Bronchial epithelial cell (primary cell): ENCODE measurements at regions not wholly inside any gene's neighbourhood (a gene's known extent, or its start where the extent isn't known, plus 50 kb on each side); places are given as distances from the start of the nearest gene placed in this dataset.

ENCODE experiments used
- DNase-seq: peaks from one replicate; pipeline ENCODE4 v3.0.0-alpha.2; 2010; ENCODE audit warnings: low read depth
- FAIRE-seq: peaks from 2 replicates; lab custom pipeline; 2011; peaks lifted over from hg19 to GRCh38; lab: Jason Lieb, UNC
- H3K27me3 ChIP-seq: 2 replicates; pipeline ENCODE4 v1.5.1; 2011; ENCODE audit warnings: low read length; ENCODE audit not compliant: control insufficient read depth, insufficient read depth
- H3K36me3 ChIP-seq: 2 replicates; pipeline ENCODE4 v1.5.1; 2011; ENCODE audit warnings: low read length; ENCODE audit not compliant: control insufficient read depth, insufficient read depth
- H3K4me3 ChIP-seq: 2 replicates; pipeline ENCODE4 v1.5.1; 2011; ENCODE audit warnings: mild to moderate bottlenecking, low read depth, low read length, control low read depth
- CTCF ChIP-seq: IDR thresholded peaks from 2 replicates; pipeline ENCODE4 v1.5.1; 2011; ENCODE audit warnings: mild to moderate bottlenecking, moderate library complexity, low read length, control low read depth, inconsistent platforms; ENCODE audit not compliant: insufficient read depth, severe bottlenecking

- no peak overlapping the region for H3K4me3 ChIP-seq
- no peak for FAIRE-seq
Measured at GRCh38 chr14:51512316-51512715, 139.4 kb upstream of the FRMD6 start.

GRCh38 chr14:51513281-51513680, 138.4 kb upstream of the FRMD6 start:
- no peaks in the 10 kb centered on the region for H3K27me3 ChIP-seq
- TF ChIP-seq CTCF = no peak
- H3K36me3 ChIP-seq = peaks cover 4% of the 10 kb centered on the region
- DNase-seq (no peak), FAIRE-seq (no peak)
- H3K4me3 ChIP-seq = no peak overlapping the region

More at GRCh38 chr14:51512316-51512715, 139.4 kb upstream of the FRMD6 start:
- no peak for TF ChIP-seq CTCF
- H3K27me3 ChIP-seq = no peaks in the 10 kb centered on the region
- H3K36me3 ChIP-seq = peaks cover 5% of the 10 kb centered on the region
- DNase-seq = no peak

DNA sequence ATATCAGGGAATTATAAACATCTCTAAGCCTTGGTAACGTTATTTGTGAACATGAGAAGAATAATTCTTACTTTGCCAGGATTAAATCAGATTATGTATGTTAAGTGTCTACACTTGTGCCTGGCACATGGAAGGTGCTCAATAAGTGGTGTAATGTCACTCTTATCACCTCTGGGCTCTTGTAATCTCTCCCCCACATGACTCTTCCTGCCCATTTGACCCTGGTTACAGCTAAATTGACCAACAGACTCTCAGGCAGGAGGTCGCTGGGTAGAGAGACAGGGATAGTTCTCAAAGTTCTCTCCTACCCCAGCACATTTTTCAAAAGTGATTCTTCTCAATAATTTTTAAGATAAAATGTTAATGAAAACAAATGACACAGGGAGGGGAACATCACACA, 137.8 kb upstream of the FRMD6 start:
- FAIRE-seq = no peak
- no peak for TF ChIP-seq CTCF
- no peaks in the 10 kb centered on the region for H3K27me3 ChIP-seq

GRCh38 chr14:51515611-51516010, 136.1 kb upstream of the FRMD6 start:
- FAIRE-seq (no peak), DNase-seq (no peak)
- no peaks in the 10 kb centered on the region for H3K27me3 ChIP-seq
- no peak for TF ChIP-seq CTCF
- H3K4me3 ChIP-seq = no peak overlapping the region
- peaks cover 2% of the 10 kb centered on the region for H3K36me3 ChIP-seq

More for the DNA sequence above, 137.8 kb upstream of the FRMD6 start:
- no peak for DNase-seq
- H3K36me3 ChIP-seq = peaks cover 4% of the 10 kb centered on the region
- H3K4me3 ChIP-seq = no peak overlapping the region

DNA sequence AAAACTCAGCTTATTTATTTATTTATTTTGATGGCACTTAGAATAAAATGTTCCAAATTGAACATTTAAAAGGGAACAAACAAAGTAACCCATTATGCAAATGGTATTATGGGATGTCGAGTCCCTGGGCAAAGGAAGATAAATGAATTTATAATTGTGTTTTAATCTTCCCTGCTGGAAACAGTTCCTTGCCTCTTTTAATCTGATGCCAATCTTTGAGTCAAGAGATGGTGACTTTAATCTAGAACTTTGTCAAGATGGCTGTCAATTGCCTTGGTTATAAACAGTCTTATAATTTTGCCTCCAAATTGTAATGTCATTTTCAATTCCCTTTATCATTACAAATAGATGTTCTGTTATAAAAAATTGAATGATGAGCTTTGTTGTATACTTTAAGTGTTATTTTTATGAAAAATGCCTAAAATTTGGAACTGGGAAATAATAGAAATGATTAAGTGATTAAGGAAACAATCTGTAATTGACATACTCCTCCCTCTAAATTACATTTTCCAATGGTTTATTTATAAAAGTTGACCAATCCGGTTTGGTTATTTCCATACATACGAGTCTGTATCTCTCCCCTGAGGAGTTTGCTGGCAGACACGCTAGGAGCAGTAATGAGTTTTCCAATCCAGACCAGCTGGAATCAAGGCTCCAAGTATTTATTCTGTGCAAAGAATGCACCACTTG, 134.9 kb upstream of the FRMD6 start:
- no peak for FAIRE-seq
- no peaks in the 10 kb centered on the region for H3K27me3 ChIP-seq
- TF ChIP-seq CTCF = no peak
- no peak for DNase-seq
- H3K36me3 ChIP-seq = peaks cover 2% of the 10 kb centered on the region
- H3K4me3 ChIP-seq = no peak overlapping the region

DNA sequence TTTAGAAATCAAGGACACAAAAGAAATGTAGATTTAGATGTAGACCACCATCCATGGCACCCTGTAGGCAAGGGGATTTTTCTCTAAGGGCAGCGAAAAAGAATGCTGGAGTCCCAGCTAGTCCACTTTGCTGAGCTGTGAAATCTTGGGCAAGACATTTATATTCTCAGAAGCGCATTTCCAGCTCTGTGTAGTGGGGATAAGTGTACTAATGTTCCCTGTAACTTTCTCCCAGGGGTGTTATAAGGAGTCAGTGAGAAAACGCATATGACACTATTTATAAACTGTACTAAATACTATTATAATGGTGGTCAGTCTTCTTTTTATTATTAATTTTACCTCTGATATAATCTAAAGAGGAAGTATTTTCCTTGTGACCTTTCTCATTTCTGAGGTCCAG, 133.4 kb upstream of the FRMD6 start:
- Histone ChIP-seq H3K36me3 (peaks cover 4% of the 10 kb centered on the region), H3K27me3 (no peaks in the 10 kb centered on the region), H3K4me3 (no peak overlapping the region)
- DNase-seq (no peak), FAIRE-seq (no peak)
- no peak for TF ChIP-seq CTCF
